ENCODE measurements at regions not wholly inside any gene's neighbourhood (a gene's known extent, or its start where the extent isn't known, plus 50 kb on each side); places are given as distances from the start of the nearest gene placed in this dataset.

GRCh38 chr5:143569213-143569701, 165.8 kb upstream of the NR3C1 start:
- no peak for TF ChIP-seq POLR2A (IDR thresholded peaks at IDR 0.05; ENCODE audit: insufficient read depth in 1 of 2, low read depth in 2 of 2, low read length in 2 of 2)
- TF ChIP-seq ZKSCAN8 (CRISPR knock-in tag; IDR thresholded peaks at IDR 0.05; ENCODE audit: borderline replicate concordance), result no peak
- no peak for TF ChIP-seq TAF1 (CRISPR knock-in tag; IDR thresholded peaks at IDR 0.05)
- TF ChIP-seq CEBPB (IDR thresholded peaks at IDR 0.05; ENCODE audit: borderline replicate concordance, low read depth, low read length), result peak; percentile 65; the same call in 1 of the 2 replicates
- no peak for TF ChIP-seq MAFF (IDR thresholded peaks at IDR 0.05; ENCODE audit: low read depth, low read length)

Measured in HepG2 (cell line).